HL-60 (cell line): ENCODE measurements at regions not wholly inside any gene's neighbourhood (a gene's known extent, or its start where the extent isn't known, plus 50 kb on each side); places are given as distances from the start of the nearest gene placed in this dataset.

Experiments used
- POLR2AphosphoS5 ChIP-seq: IDR thresholded peaks from 2 replicates; pipeline ENCODE4 v1.6.1; 2012; ENCODE audit warnings: low read depth
- REST ChIP-seq: IDR thresholded peaks from 2 replicates; pipeline ENCODE4 v1.6.1; 2012; ENCODE audit warnings: low read depth; ENCODE audit not compliant: insufficient replicate concordance
- TF ChIP-seq, protein P1 (sequence below): IDR thresholded peaks from one replicate; pipeline ENCODE4 v1.5.1; 2011; ENCODE audit warnings: low read length, control low read depth, inconsistent platforms; ENCODE audit not compliant: insufficient read depth

DNA sequence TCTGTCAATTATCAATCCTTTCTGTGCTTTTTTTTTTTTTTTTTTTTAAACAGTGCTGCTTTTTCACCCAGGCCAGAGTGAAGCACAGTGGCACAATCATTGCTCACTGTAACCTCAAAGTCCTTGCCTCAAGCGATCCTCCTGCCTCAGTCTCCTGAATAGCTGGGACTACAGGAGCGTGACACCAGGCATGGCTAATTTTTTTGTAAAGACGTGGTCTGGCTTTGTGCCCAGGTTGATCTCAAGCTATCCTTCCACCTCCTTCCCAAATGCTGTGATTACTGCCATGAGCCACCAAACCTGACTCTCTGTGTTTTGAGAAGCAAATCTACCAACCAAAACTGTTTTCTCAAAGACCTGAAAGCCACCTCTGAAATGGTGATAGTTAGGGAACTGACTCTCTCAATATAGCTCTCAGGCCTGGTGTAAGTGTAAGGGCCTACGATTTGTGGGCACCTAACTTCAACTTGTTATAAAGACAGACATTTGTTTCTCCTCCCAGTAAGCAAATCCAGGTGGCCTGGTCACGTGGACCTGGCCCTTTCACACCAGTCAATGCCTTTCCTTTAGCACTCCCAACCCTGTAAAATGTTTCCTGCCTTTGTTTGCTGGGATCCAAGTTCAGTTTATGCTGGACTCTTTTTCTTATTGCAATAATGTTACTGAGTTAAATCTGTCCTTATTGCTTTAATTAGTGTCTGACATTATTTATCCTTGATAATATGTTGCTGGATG lies 2015.9 kb downstream of the PCDH7 start:
- TF ChIP-seq, protein P1, sequence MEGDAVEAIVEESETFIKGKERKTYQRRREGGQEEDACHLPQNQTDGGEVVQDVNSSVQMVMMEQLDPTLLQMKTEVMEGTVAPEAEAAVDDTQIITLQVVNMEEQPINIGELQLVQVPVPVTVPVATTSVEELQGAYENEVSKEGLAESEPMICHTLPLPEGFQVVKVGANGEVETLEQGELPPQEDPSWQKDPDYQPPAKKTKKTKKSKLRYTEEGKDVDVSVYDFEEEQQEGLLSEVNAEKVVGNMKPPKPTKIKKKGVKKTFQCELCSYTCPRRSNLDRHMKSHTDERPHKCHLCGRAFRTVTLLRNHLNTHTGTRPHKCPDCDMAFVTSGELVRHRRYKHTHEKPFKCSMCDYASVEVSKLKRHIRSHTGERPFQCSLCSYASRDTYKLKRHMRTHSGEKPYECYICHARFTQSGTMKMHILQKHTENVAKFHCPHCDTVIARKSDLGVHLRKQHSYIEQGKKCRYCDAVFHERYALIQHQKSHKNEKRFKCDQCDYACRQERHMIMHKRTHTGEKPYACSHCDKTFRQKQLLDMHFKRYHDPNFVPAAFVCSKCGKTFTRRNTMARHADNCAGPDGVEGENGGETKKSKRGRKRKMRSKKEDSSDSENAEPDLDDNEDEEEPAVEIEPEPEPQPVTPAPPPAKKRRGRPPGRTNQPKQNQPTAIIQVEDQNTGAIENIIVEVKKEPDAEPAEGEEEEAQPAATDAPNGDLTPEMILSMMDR = no peak
- TF ChIP-seq REST = no peak
- TF ChIP-seq POLR2AphosphoS5 = no peak
